ENCODE measurements at regions not wholly inside any gene's neighbourhood (a gene's known extent, or its start where the extent isn't known, plus 50 kb on each side); places are given as distances from the start of the nearest gene placed in this dataset.

GRCh38 chr10:61257136-61257535 is 196.0 kb downstream of the TMEM26 start:
- TF ChIP-seq CTCF (conservative IDR thresholded peaks at IDR 0.05; ENCODE audit: low read length), result no peak
- TF ChIP-seq EZH2phosphoT487 (IDR thresholded peaks at IDR 0.05; ENCODE audit: borderline replicate concordance, low read depth, low read length), result no peak

All from OCI-LY7 (cell line).